Endodermal cell (in vitro differentiated cells): ENCODE measurements at regions not wholly inside any gene's neighbourhood (a gene's known extent, or its start where the extent isn't known, plus 50 kb on each side); places are given as distances from the start of the nearest gene placed in this dataset.

Experiments
- DNase-seq: peaks from one replicate; pipeline ENCODE4 v3.0.0-alpha.2; 2017
- H3K27ac ChIP-seq: 2 replicates; pipeline ENCODE4 v1.5.1; 2013; ENCODE audit warnings: mild to moderate bottlenecking, low read depth, low read length, moderate library complexity
- H3K27me3 ChIP-seq: 2 replicates; pipeline ENCODE4 v1.6.1; 2013; ENCODE audit warnings: mild to moderate bottlenecking, low read length, moderate library complexity; ENCODE audit not compliant: insufficient read depth, control insufficient read depth, poor library complexity, severe bottlenecking
- H3K36me3 ChIP-seq: 2 replicates; pipeline ENCODE4 v1.7.0; 2013; ENCODE audit warnings: mild to moderate bottlenecking, low read length, moderate library complexity; ENCODE audit not compliant: control insufficient read depth, insufficient read depth
- H3K4me1 ChIP-seq: one replicate; pipeline ENCODE4 v1.7.0; 2013; ENCODE audit warnings: low read length; ENCODE audit not compliant: control insufficient read depth, insufficient read depth
- H3K4me3 ChIP-seq: 2 replicates; pipeline ENCODE4 v1.5.1; 2013; ENCODE audit warnings: mild to moderate bottlenecking, low read length, moderate library complexity
- H3K9ac ChIP-seq: 2 replicates; pipeline ENCODE4 v1.6.1; 2013; ENCODE audit warnings: mild to moderate bottlenecking, low read length, moderate library complexity; ENCODE audit not compliant: poor library complexity, severe bottlenecking; ENCODE audit errors: extremely low read depth
- H3K9me3 ChIP-seq: 2 replicates; pipeline ENCODE4 v1.6.1; 2013; ENCODE audit warnings: mild to moderate bottlenecking, low read length, moderate library complexity; ENCODE audit not compliant: control insufficient read depth
- H3K27ac Mint-ChIP-seq: 2 replicates; pipeline ENCODE4 v1.8.0; 2020; ENCODE audit warnings: mixed read lengths
- H3K27me3 Mint-ChIP-seq: 2 replicates; pipeline ENCODE4 v1.8.0; 2021; ENCODE audit warnings: mild to moderate bottlenecking, mixed read lengths; ENCODE audit not compliant: insufficient read depth
- H3K36me3 Mint-ChIP-seq: 2 replicates; pipeline ENCODE4 v1.8.0; 2020; ENCODE audit warnings: low read depth, mixed read lengths
- H3K4me1 Mint-ChIP-seq: 2 replicates; pipeline ENCODE4 v1.8.0; 2020; ENCODE audit warnings: mixed read lengths
- H3K4me3 Mint-ChIP-seq: 2 replicates; pipeline ENCODE4 v1.8.0; 2020; ENCODE audit warnings: mild to moderate bottlenecking, moderate library complexity, mixed read lengths
- H3K9me3 Mint-ChIP-seq: 2 replicates; pipeline ENCODE4 v1.8.0; 2020; ENCODE audit warnings: mild to moderate bottlenecking, mixed read lengths
- WGBS, 2 experiments: methylation state at CpG; one replicate each; pipeline versions ENCODE4 v1.1.5 to v1.1.7; 2013; ENCODE audit warnings: missing lambda C conversion rate in 2 of 2, mixed read lengths in 1 of 2; ENCODE audit not compliant: insufficient coverage in 1 of 2, insufficient read length in 1 of 2; 5-methylcytosine and 5-hydroxymethylcytosine counted together
- TF ChIP-seq, protein P1 (sequence below): fragments of 200-600 bp; sonication (generic); conservative IDR thresholded peaks from 2 replicates; pipeline ENCODE4 v1.5.0; 2021; ENCODE audit warnings: antibody characterized with exemption, mild to moderate bottlenecking

DNA sequence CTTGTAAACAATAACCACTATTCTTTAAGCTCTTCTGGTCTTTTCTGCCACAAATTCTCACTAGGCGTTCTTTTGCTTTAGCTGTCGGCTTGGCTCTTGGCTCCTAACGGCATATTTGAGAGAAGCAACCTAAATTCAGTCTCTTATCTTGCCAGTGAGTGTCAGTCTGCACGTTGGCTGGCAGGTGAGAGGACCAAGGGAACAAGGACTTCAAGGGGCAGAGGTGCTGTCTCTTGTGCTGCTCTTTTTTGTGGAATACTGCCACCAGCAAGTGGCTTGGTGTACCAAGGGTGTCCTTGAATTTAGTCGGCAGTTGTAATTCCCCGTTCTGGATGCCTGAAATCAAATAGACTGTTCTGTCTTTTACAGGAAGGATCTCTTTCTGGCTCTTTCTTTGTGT lies 77.8 kb upstream of the SLC4A4 start:
- H3K27ac Mint-ChIP-seq, result no peak overlapping the region

DNA sequence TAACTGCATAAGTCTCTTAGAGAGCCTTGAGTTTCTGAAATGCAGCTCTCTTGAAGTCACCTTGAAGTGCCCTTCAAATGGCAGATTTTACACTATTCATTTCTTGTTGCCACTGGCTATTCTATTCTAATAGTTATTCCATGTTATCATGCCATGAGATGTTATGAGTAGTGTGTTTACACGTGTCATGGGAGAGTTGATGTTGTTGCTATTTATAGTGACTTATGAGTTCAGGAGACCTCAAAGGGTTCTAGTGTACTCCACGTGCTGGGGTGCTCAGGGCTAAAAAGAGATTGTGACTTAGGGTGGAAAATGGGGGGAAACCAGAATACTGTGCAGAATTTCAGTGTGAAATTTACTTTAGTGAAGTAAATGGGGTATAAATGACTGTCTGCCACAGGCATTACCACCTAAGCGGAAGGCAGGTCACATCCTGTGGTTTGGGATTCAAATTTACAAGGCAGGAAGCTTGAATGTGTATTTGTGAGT lies 77.1 kb upstream of the SLC4A4 start:
- Histone ChIP-seq H3K4me1 (no peaks in the 10 kb centered on the region), H3K27ac (no peak overlapping the region), H3K36me3 (no peaks in the 10 kb centered on the region), H3K27me3 (no peaks in the 10 kb centered on the region), H3K4me3 (no peak overlapping the region), H3K9ac (no peak overlapping the region), H3K9me3 (no peaks in the 10 kb centered on the region)
- Mint-ChIP-seq H3K4me1 (peaks cover 7% of the 10 kb centered on the region), H3K36me3 (no peaks in the 10 kb centered on the region), H3K27ac (no peak overlapping the region), H3K9me3 (no peaks in the 10 kb centered on the region), H3K27me3 (no peaks in the 10 kb centered on the region), H3K4me3 (no peak overlapping the region)
- TF ChIP-seq, protein P1, sequence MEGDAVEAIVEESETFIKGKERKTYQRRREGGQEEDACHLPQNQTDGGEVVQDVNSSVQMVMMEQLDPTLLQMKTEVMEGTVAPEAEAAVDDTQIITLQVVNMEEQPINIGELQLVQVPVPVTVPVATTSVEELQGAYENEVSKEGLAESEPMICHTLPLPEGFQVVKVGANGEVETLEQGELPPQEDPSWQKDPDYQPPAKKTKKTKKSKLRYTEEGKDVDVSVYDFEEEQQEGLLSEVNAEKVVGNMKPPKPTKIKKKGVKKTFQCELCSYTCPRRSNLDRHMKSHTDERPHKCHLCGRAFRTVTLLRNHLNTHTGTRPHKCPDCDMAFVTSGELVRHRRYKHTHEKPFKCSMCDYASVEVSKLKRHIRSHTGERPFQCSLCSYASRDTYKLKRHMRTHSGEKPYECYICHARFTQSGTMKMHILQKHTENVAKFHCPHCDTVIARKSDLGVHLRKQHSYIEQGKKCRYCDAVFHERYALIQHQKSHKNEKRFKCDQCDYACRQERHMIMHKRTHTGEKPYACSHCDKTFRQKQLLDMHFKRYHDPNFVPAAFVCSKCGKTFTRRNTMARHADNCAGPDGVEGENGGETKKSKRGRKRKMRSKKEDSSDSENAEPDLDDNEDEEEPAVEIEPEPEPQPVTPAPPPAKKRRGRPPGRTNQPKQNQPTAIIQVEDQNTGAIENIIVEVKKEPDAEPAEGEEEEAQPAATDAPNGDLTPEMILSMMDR, result no peak
- 89% methylated on average over 3 of the region's 3 CpGs; no CpG with 5 or more reads in 1 of the 2 experiments for WGBS, 2 experiments
- DNase-seq, result no peak

More for the DNA sequence above, 77.8 kb upstream of the SLC4A4 start:
- H3K4me1 Mint-ChIP-seq, result peaks cover 7% of the 10 kb centered on the region
- no peaks in the 10 kb centered on the region for H3K36me3 ChIP-seq
- no peak for DNase-seq
- 67 to 79% methylated on average over 3 to 6 of the region's 6 CpGs for WGBS, 2 experiments
- no peak overlapping the region for H3K9ac ChIP-seq
- H3K9me3 Mint-ChIP-seq, result no peaks in the 10 kb centered on the region
- H3K27ac ChIP-seq, result no peak overlapping the region
- no peaks in the 10 kb centered on the region for H3K27me3 Mint-ChIP-seq
- no peak overlapping the region for H3K4me3 Mint-ChIP-seq
- no peaks in the 10 kb centered on the region for H3K9me3 ChIP-seq
- H3K36me3 Mint-ChIP-seq, result no peaks in the 10 kb centered on the region
- TF ChIP-seq, protein P1, result no peak
- H3K4me1 ChIP-seq, result no peaks in the 10 kb centered on the region
- H3K27me3 ChIP-seq, result no peaks in the 10 kb centered on the region
- no peak overlapping the region for H3K4me3 ChIP-seq

DNA sequence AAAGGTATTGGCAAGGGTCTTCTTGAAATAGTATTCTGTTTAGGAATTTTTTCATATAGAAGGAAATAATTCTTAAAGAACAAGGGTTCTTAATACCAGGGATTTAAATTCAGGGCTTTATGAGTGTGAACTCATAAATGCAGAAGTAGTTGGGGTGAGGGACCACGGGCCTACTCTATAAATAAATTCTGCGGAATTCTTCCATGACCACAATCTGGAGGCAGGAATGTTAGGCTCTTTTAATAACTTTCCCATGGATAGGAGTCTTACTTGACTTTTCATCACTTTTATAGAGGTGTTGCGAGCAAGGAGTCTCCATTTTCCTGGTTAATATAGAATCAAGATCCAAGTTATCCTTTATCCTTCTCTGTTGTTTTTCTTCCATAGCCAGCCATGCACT lies 76.7 kb upstream of the SLC4A4 start:
- Mint-ChIP-seq H3K27ac (no peak overlapping the region), H3K27me3 (no peaks in the 10 kb centered on the region), H3K36me3 (no peaks in the 10 kb centered on the region), H3K4me1 (peaks cover 7% of the 10 kb centered on the region), H3K4me3 (no peak overlapping the region), H3K9me3 (no peaks in the 10 kb centered on the region)
- Histone ChIP-seq H3K9me3 (no peaks in the 10 kb centered on the region), H3K27ac (no peak overlapping the region), H3K9ac (no peak overlapping the region), H3K27me3 (no peaks in the 10 kb centered on the region), H3K36me3 (no peaks in the 10 kb centered on the region), H3K4me1 (no peaks in the 10 kb centered on the region), H3K4me3 (no peak overlapping the region)
- no peak for DNase-seq
- TF ChIP-seq, protein P1, result no peak
- 94% methylated on average over 3 of the region's 3 CpGs for WGBS, 2 experiments
